ENCODE measurements at regions not wholly inside any gene's neighbourhood (a gene's known extent, or its start where the extent isn't known, plus 50 kb on each side); places are given as distances from the start of the nearest gene placed in this dataset.

DNA sequence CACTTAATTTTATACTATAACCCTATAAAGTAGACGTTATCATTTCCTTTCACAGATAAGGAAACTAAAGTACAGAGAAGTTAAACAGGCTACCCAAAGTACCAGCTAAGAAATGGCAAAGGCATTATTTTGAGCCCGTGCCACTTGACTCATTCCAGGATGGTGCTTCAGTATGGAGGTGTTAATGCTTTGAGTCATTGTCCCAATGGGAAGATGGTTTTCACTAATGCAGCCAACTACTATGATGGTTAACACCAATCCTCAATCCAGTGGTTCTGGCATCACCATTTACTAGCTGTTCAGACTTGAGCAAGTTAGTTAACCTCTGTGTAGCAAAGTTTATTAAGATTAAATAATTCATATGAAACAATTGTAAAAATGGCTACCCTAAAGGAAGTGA, 123.1 kb upstream of the SLC5A12 start:
- no peak for TF ChIP-seq BHLHE40 (IDR thresholded peaks at IDR 0.05; ENCODE audit: low read length)
- no peak for TF ChIP-seq EZH2 (IDR thresholded peaks at IDR 0.05; ENCODE audit: borderline replicate concordance, low read depth, low read length)

Measured in K562 (cell line).